ENCODE measurements at regions not wholly inside any gene's neighbourhood (a gene's known extent, or its start where the extent isn't known, plus 50 kb on each side); places are given as distances from the start of the nearest gene placed in this dataset.
"Not testable (repeated sequence)": the region's sequence is repeated elsewhere in the genome, so short reads cannot be mapped to it uniquely, and the experiment has no call there.

- no peak overlapping the region for H3K4me3 ChIP-seq (ENCODE audit: low read depth, low read length)
- TF ChIP-seq CTCF (IDR thresholded peaks at IDR 0.05; ENCODE audit: low read depth, low read length): no peak
Observed at GRCh38 chr14:34275078-34275477, 187.0 kb downstream of the SPTSSA start.

GRCh38 chr14:34273716-34274115 is 188.3 kb downstream of the SPTSSA start:
- H3K4me3 ChIP-seq (ENCODE audit: low read depth, low read length): not testable (repeated sequence)

GRCh38 chr14:34270361-34270760 is 191.7 kb downstream of the SPTSSA start:
- no peak for TF ChIP-seq CTCF (IDR thresholded peaks at IDR 0.05; ENCODE audit: low read depth, low read length)
- H3K4me3 ChIP-seq (ENCODE audit: low read depth, low read length): no peak overlapping the region

- TF ChIP-seq CTCF (IDR thresholded peaks at IDR 0.05; ENCODE audit: low read depth, low read length): no peak
- no peak overlapping the region for H3K4me3 ChIP-seq (ENCODE audit: low read depth, low read length)
Observed at GRCh38 chr14:34266344-34266743, 195.7 kb downstream of the SPTSSA start.

- TF ChIP-seq CTCF (IDR thresholded peaks at IDR 0.05; ENCODE audit: low read depth, low read length): no peak
- no peak overlapping the region for H3K4me3 ChIP-seq (ENCODE audit: low read depth, low read length)
Observed at GRCh38 chr14:34262127-34262910, 199.7 kb downstream of the SPTSSA start.

GRCh38 chr14:34259996-34260395 is 202.0 kb downstream of the SPTSSA start:
- TF ChIP-seq CTCF (IDR thresholded peaks at IDR 0.05; ENCODE audit: low read depth, low read length): no peak

GRCh38 chr14:34258318-34258717 is 203.7 kb downstream of the SPTSSA start:
- no peak for TF ChIP-seq CTCF (IDR thresholded peaks at IDR 0.05; ENCODE audit: low read depth, low read length)

More at GRCh38 chr14:34259996-34260395, 202.0 kb downstream of the SPTSSA start:
- H3K4me3 ChIP-seq (ENCODE audit: low read depth, low read length): no peak overlapping the region

GRCh38 chr14:34257505-34257904 is 204.5 kb downstream of the SPTSSA start:
- no peak overlapping the region for H3K4me3 ChIP-seq (ENCODE audit: low read depth, low read length)
- TF ChIP-seq CTCF (IDR thresholded peaks at IDR 0.05; ENCODE audit: low read depth, low read length): no peak

More at GRCh38 chr14:34258318-34258717, 203.7 kb downstream of the SPTSSA start:
- H3K4me3 ChIP-seq (ENCODE audit: low read depth, low read length): no peak overlapping the region
